HG03457 (cell line): ENCODE measurements at regions not wholly inside any gene's neighbourhood (a gene's known extent, or its start where the extent isn't known, plus 50 kb on each side); places are given as distances from the start of the nearest gene placed in this dataset.
"Not testable (repeated sequence)": the region's sequence is repeated elsewhere in the genome, so short reads cannot be mapped to it uniquely, and the experiment has no call there.

ENCODE experiments used
- ATAC-seq: cut with Tn5 transposase; IDR thresholded peaks from one replicate; pipeline ENCODE4 v1.9.1; 2021; ENCODE audit warnings: moderate number of reproducible peaks; ENCODE audit not compliant: unreplicated experiment

DNA sequence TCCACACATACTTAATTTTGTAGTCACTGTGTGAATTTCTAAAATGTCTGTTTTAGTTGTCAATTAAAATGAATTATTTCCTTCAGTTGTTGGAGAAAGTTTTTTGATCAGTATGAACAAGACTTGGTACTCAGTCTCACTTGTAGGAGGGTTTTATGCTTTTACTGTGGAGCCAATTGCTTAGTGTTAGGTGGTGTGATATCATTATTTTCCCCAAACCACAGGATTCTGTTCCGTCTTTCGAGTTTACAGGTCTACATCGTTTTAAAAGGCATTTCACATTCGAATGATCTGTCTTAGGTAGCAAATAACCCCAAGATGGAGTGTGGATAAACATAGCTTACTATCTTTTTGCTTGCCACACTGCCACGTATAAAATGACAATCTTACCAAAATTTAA lies 803.1 kb downstream of the SATB2 start:
- ATAC-seq = no peak

DNA sequence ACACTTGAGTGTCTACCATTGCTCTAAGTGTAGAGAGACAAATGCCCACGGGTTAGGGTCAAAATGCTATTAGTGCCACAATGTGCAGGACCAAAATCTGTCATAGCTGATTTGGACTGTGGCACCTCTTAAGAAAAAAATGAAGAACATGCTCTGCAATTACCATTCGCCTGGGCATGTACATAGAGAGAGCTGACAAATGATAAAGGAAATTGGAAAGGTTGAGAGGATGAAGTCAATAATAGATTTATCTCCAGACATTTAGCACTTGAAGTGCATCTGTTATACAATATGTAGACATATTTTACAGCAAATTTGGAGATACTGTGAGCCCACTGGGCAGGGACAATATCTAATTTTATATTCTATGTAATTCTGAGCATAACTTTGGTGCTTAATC lies 804.4 kb downstream of the SATB2 start:
- no peak for ATAC-seq

DNA sequence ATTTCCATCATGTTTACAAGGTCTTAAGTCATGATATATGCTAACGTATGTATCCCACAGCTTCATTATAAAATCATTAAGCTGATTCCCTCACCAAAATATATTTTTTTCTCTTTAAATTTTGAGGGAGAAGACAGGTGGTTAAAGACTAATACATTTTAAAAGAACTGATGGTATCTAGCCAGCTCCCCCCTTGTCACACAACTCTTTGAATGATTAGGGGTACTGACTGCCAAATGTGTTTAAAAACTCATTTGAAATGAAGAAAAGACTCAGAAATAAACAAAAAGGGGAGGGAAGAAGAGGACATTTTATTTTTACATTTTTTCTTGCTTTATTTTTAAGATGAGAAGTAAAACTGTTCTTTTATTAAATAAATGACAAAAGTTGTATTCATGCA lies 805.3 kb downstream of the SATB2 start:
- no peak for ATAC-seq

DNA sequence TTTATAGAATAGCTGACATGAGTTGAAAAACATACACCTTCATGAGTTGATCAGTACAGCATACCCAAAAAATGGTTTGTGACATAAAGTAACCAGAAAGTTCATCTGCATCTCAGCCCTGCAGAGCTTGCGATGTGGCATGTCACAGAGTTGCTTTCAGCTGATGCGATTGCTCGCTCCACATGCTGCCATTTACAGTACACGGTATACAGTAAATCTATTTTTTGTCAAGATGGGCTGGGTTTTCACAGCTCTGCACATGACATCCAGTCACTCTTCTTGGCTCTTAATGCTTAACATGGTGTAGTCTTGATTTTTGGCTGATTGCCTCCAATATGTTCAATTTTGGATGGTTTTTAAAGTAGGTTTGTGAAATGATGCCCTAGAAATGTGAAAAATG lies 811.9 kb downstream of the SATB2 start:
- ATAC-seq = no peak

DNA sequence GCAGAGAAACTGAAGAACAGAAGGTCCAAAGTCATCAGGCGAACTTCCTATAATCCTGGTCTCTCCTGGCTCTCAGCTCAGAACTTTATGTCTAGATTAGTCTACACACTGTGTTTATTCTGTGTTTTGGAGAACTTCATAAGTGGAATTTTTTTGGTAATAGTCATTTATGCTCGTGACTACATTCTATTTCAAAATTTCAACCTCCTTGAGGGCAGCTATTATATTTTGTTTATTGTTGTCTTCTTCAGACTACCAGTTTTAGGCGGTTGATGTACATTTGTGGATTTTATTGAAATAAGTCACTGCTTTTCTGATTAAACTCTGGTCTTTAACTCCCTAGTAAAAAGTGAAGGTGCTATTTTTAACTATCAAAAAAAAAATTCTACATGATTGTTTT lies 816.6 kb downstream of the SATB2 start:
- ATAC-seq = no peak

DNA sequence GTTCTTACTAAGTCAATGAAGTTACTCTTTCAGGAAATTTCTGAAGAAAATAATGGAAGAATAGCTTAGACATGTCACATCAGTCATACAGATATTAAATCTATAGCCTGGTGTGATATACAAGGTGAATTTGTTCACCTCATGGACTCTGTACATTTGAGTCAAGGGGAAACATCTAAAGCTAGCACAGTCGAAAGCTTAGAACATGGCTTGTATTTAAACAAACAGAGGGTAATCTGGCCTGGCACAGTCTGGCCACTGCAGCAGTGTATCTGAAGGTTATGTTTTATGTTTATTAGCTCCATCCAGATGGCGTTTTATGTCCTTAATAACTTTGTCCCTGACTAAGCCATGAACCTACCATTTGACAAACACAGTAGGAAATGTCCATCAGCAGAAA lies 817.3 kb downstream of the SATB2 start:
- ATAC-seq = no peak

DNA sequence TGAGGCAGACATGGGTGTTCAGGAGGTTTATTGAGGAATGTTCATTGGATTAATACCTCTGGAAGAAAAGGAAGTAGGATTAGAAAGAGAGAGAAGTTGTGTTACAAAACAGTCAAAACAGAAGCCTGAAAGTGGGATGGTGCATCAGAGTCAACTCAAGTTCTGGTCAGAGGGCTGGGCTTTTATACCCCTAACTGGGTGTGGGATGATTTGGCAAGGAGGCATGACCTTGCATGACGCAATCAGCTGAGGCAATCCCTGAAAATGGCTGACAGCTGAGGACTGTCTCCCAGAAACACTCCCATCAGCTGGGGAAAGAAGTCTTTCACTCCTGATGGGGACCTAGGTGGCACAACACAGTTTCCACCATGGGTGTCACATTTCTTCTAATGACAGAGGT lies 818.2 kb downstream of the SATB2 start:
- no peak for ATAC-seq

DNA sequence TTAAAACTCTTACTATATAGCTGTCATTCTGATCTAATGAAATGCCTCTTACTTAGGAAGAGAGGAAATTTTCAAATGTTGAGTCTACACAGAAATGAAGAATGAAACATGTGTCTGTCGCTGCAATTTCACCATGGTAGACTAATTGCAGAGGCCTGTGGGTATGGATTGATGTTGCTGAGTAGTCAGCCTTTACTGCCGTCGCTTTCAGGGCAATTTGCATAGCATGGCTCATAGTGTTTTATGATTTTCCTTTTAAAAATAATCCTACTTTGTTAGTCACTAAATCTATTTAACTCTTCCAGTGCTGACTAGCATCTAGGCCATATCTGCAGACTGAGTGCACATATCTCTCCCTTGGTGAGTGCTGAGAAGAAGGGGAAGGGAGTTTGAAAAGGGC lies 819.2 kb downstream of the SATB2 start:
- ATAC-seq = no peak

DNA sequence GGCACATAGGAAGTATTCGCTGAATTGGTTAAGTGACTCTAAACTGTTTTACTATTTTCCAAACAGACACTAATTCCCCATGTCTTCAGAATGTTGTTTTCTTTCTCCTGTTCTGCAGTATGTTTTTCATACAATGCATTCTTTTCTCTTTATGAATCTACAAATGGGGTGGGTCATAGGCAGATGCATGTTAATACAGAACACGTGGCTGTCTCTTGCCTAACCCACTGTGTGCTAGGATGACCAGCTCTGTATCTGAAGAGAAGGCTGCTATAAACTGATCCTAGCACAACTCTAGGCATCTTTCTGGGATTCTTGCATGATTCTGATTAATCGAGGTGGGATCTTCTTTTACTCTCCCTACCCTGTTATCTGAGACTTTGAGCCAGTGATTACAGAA lies 826.0 kb downstream of the PLCL1 start:
- no peak for ATAC-seq

DNA sequence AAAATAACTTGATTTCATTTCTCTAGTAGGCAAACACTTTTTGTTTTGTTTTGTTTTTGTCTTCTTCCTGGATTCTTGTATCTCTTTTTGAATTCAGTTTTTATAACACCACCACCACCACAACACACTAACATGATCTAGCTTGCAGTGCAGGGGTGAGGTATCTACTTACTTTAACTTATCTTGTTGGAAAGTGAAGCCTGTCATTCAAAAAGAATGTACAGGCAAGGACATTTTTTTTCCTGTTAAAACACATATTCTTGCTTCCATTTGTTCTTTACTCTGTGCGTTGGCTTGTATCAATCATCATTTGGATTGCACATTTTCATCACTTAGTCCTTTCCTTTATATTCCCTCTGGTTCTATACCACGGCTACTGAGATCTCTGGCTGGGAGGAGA lies 824.2 kb downstream of the PLCL1 start:
- no peak for ATAC-seq

DNA sequence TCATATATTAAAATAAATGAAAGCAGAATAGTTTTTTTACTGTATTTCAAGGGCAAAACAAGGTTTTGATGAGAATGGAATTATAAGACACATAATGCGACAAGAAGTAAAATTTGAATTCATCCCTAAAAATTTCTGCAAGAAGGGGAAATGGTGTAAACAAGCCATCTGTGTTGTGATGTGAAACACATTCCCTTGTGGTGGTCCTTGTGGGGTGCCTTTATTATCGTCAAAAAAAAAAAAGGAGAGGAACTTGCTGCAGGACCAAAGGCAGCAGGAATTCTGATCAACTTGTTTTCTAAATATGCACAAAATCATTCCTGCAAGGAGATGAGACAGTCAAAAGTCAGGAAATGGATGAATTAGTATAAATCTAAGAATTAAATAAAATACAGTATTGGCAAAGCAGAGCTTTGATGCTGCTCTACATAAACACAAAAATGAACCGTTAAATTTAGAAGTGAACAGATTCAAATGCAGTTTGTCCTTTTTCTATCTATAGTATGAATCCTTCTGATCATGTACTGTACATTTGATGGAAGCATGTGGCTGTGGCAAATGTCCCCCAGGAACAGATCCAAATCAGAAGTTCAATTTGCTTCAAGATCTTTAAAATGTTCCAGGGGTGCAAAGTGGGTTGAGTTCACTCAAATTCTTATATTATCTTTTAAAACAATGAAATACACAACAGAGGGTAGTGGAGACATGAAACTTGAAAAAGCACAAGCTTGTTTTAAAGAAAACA lies 818.8 kb downstream of the PLCL1 start:
- ATAC-seq = no peak

DNA sequence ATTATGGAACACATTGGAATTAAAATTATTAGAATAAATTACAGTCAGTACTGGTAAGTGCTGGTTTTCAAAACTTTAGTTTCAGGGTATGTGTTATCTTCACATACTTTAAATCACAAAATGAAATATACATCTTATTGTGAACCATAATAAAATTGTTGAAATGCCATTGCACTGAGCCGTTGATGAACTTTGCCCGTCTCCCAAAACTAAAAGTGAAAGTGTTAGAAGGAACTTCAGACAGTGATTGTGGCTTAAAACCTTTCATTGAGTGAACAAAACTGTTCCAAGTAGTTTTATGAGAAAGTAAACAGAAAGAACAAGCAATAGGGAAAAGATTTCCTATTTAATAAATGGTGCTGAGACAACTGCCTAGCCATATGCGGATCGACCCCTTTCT lies 811.6 kb downstream of the PLCL1 start:
- ATAC-seq = no peak

DNA sequence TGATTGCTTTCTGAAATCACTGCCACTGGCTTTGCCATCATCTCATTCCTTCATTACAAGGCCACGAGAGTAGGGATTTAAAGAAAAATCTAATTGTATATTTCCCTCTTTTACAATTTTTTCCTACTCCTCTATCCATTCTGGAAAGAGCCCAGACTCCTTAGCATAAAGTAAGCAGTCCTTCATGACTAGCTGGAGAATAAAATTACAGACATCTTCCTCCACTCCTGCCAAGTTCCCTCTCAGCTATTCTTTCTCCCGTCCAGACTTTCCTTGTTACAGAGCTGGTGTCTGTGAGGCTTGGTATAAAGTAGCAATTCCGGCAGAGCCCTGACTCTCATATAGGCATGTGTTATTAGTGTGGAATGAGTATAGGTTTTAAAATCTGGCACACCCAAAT lies 806.8 kb downstream of the PLCL1 start:
- no peak for ATAC-seq

DNA sequence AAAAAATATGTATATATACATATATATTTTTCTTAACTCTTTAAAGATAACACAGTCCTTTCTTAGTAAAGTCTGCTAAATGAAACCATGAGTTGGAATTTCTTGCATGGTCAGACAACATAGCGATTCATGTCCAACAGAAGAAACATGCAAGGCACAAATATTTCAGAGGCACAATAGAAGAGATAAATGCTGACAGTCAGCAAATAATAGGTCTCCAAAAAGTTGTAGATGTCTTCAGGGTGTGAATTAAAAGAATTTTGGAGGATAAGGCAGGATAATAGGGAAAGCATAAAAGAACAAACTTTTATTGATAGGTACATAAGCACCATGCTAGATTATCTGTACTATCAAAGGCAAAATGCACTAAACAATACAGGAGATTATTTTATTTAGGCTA lies 800.2 kb downstream of the PLCL1 start:
- no peak for ATAC-seq

DNA sequence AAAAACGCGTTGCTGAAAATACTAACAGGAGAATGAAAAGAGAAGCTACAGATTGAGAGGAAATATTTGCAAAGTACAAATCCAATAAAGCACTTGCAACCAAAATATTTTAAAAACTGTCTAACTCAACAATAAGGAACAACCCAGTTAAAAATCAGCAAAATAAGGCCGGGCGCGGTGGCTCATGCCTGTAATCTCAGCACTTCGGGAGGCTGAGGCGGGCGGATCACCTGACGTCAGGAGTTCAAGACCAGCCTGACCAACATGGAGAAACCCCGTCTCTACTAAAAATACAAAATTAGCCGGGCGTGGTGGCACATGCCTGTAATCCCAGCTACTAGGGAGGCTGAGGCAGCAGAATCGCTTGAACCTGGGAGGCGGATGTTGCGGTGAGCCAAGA lies 798.6 kb downstream of the PLCL1 start:
- ATAC-seq = not testable (repeated sequence)

DNA sequence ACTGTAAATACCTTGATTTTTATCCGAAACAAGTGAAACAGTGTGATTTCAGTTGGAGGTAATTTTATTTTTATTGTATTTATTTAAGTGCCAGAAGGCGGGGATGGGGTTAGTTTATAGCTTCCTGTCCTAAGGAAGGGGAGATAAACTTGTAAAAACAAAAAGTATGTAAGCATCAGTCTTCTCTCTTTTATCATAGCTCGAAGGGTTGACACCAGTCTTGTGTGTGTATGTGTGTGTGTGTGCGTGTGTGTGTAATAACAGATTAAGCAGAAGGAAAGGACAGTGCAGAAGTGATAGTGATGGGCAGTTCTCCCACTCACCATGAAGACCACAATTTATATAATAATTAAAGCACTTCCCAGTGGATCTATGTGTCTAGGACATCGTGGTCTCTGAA lies 793.3 kb downstream of the PLCL1 start:
- ATAC-seq = no peak

DNA sequence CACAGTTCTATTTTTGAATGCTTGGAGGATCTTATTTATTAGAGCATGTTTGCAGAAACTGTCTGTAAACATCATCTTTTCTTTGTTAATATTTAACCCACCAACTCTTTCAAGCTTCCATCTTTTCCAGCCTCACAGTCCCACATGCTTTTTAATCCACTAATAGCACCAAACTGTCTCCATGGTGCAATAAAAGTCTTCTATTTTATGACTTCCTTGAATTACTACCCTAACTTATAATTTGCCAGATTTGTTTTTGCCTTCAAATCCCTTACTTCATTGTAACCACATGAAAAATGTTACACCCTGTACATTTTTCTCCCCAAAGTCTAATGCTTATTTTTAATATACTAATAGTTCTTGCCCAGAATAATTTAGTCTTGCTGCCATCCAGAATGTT lies 792.6 kb downstream of the PLCL1 start:
- no peak for ATAC-seq

DNA sequence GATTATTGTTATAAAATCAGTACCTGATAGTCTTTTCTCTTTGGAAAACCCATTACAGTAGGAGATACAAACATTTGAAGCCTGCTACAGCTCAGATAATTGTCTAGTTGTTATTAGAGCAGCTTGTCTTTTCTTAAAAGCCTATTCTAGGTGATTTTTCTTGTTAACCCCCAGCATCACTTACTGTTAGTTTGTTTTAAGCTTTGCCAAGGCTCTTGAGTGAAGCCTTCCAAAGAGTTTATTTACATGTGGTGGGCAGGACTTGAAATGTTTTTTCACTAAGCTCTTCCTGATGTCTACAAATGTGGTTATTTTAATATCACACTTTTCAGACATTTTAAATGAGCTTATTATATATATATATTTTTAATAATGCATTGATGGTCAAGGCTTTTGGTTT lies 791.3 kb downstream of the PLCL1 start:
- ATAC-seq = no peak

DNA sequence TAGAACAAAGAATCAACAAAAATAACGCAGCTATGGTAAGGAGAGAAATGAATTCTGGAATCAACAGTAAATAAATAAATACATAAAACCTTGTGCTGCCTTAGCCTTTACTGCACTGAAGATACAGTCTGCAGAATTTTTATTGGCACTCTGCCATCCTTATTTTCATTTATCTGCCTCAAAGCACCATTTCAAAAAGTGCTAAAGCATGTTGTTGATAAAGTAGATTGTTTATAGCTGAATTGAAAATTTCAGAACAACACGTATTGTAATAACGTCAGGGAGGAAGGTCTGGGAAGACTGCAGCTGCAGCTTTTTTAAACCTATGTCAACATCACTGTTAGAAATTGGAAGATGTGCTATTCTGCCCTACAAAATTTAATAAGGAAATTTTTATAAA lies 787.2 kb downstream of the PLCL1 start:
- ATAC-seq = no peak

DNA sequence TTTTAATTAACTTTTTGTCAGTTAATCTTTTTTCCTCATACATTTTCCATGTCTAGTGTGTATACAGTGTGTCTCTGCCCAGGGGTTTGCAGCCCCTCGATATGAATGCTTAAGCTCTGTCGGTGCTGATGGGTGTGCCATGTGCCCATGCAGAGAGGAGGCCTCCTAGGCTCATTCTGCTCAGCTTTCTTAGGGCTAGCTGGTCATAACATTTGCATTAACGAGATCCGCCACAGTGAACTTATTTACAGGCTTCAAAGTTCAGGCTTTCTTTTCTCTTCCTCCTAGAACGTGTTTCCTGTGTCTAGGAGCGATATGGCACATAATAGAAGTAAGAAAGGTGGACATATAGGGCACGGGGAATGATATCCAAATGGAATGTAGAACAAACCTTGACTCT lies 783.3 kb downstream of the PLCL1 start:
- no peak for ATAC-seq

DNA sequence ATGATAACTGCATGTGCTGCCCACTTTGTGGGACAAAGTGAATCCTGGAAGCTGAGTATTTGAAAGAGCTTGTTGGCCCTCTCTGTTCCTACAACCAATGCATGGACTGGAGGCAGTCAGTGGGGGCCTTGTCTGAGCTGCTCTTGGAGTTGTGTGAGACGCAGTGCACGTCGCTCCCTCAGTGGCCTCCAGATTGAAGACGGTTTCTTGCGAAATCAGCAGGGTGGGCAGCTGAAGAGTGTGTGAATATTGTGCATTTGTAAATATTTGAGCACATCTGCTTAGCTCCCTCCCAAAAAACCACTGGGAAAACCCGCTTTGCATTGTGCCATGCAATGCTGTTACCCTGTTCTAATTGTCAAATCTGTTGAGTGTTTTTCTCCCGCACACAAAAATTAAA lies 782.8 kb downstream of the PLCL1 start:
- no peak for ATAC-seq

DNA sequence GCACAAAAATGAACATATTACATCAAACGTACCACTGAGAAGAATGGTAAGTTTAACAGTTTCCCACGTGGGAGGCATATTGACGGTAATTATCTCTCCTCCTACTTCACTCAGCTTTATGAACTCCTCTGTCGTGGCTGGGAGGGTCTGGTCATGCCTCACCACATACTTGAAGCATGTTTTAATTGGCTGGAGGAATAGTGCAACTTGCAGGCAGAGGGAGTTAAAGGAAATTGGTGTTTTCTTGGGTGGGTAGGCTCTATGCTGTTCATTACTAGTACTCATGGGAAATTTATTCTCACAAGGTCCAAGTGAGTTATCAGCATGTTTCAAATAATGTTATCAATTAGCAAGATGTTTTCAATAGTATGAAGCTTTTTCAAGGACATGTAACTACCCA lies 767.0 kb downstream of the PLCL1 start:
- no peak for ATAC-seq

DNA sequence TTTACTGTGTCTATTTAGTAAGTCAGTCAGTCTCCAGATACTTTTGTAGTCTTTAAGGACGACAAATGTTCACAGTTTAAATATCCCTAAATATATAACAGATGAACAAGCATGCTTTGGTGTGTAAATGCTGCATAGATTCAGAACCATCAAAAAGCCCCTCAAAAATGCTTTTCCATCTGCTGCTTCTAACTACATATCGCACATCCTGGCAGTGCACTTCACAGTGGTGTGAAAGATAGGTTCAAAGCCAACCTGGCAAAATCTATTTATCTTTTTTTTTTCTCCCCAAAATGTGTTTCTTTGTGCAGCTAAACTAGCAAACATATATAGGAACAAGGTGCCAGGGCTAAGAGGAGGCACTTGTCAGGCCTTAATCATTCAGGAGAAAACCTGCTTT lies 753.8 kb downstream of the PLCL1 start:
- ATAC-seq = no peak
